ENCODE measurements at regions not wholly inside any gene's neighbourhood (a gene's known extent, or its start where the extent isn't known, plus 50 kb on each side); places are given as distances from the start of the nearest gene placed in this dataset.

DNA sequence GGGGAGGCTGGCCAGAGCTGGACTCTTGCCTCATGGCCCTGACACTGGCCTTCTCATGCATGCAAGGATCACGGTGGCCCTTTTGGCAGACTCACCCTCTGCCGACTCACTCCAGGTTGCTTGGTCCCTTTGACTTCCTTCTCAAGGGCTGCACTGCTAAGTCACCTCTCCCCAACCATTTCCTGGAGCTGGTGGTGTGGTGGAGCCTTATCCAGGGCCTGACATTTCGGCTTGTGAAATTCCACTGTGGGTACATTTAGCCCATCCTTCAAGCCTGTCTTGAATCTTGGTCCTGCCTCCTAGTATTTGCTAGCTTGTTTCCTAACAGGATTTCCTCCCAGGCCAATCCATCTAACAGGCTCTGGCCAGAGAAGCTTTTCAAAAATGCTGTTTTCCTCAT lies 52.6 kb upstream of the JUN start:
- 21% methylated on average over 3 of the region's 3 CpGs for WGBS (ENCODE audit: insufficient coverage, low coverage, missing lambda C conversion rate)
- in situ Hi-C loops (cut with MboI) = no loop called here
- DNase-seq (ENCODE audit: extremely low read depth in 1 of 4, low spot score in 3 of 4) = no peak
- no TSS peak for BruUV-seq (replicated peaks)
- ChIA-PET POLR2A (interaction anchor here (0.7 to 1.4 kb wide), 3 partner anchors 17 to 75 kb away, joined by 3 to 4 read pairs (median 3); partner anchors contain the start of gene JUN), CTCF (ENCODE audit: low intra/inter-chr PET ratio) (no interaction called here)
- Histone ChIP-seq H3K9ac (ENCODE audit: insufficient read depth in 1 of 2, low read depth in 2 of 2, low read length in 2 of 2) (no peak overlapping the region), H3K9me1 (ENCODE audit: control insufficient read depth, insufficient read depth, low read length) (no peaks in the 10 kb centered on the region), H3K27me3 (ENCODE audit: control insufficient read depth in 2 of 2, insufficient read depth in 2 of 2, low read length in 2 of 2) (no peaks in the 10 kb centered on the region), H3K4me2 (ENCODE audit: insufficient read depth, low read length) (no peak overlapping the region), H3K4me3 (no peak overlapping the region), H3K36me3 (ENCODE audit: control insufficient read depth, insufficient read depth, low read length) (no peaks in the 10 kb centered on the region), H3K9me3 (replicated peaks; ENCODE audit: control insufficient read depth, insufficient read depth, low read depth, low read length) (no peaks in the 10 kb centered on the region), H3K27ac (ENCODE audit: extremely low read depth, low read depth, low read length) (no peak overlapping the region), H2AFZ (ENCODE audit: low read depth, low read length) (0 out of 2 replicates have a peak overlapping the region, but pooled peaks have one; percentile 12), H3K79me2 (ENCODE audit: control insufficient read depth, insufficient read depth, low read length) (no peaks in the 10 kb centered on the region), H4K20me1 (replicated peaks; ENCODE audit: control insufficient read depth, insufficient read depth, low read length) (no peaks in the 10 kb centered on the region), H3K4me1 (replicated peaks in 1 of 2; ENCODE audit: control insufficient read depth in 2 of 2, insufficient read depth in 2 of 2, low read length in 2 of 2) (peaks cover 0 to 2% of the 10 kb centered on the region in 2 experiments; a peak in 1 of 5 replicates)
- intact Hi-C loops (cut with micrococcal nuclease) = no loop called here
- FAIRE-seq = no peak
- ATAC-seq = peak; percentile 58; the same call in 2 of the 3 replicates
- TF ChIP-seq RBBP5 (IDR thresholded peaks at IDR 0.05; ENCODE audit: borderline replicate concordance, insufficient read depth, low read length, poor library complexity, severe bottlenecking) (no peak), NFE2 (IDR thresholded peaks at IDR 0.05; ENCODE audit: low read depth) (0 out of 2 replicates have a peak, but pooled peaks have one; percentile 3)

DNA sequence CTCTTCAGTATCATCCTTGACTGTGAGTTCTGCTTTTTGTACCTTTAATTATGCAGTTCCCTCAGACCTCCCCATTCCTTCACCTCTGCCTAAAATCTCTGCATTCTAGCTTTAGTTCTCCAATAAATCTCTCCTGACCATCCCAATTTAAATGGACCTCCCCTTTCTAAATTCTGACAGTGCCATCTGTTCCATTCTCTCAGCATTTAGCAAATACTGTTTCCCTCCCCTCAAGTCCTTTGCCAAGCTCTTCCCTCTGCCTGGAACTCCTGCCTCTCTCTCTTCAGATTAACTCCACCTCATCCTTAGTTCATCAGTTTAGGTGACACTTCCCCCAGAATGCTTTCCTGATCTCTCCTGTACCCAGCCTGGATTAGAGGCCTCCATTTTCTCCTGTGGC lies 54.0 kb upstream of the JUN start:
- POLR2A ChIA-PET = no interaction called here
- no TSS peak for BruUV-seq (replicated peaks)
- peaks cover 0 to 10% of the 10 kb centered on the region in 2 experiments; a peak in 2 of 5 replicates for H3K4me1 ChIP-seq (replicated peaks in 1 of 2; ENCODE audit: control insufficient read depth in 2 of 2, insufficient read depth in 2 of 2, low read length in 2 of 2)
- H3K4me3 ChIP-seq = no peak overlapping the region
- H3K9me3 ChIP-seq (replicated peaks; ENCODE audit: control insufficient read depth, insufficient read depth, low read depth, low read length) = no peaks in the 10 kb centered on the region
- CTCF ChIA-PET (ENCODE audit: low intra/inter-chr PET ratio) = no interaction called here
- DNase-seq (ENCODE audit: extremely low read depth in 1 of 4, low spot score in 3 of 4) (no peak), ATAC-seq (no peak), FAIRE-seq (no peak)
- intact Hi-C loops (cut with micrococcal nuclease) (no loop called here), in situ Hi-C loops (cut with MboI) (no loop called here)
- no peak overlapping the region for H3K27ac ChIP-seq (ENCODE audit: extremely low read depth, low read depth, low read length)
- no peaks in the 10 kb centered on the region for H3K9me1 ChIP-seq (ENCODE audit: control insufficient read depth, insufficient read depth, low read length)
- H3K4me2 ChIP-seq (ENCODE audit: insufficient read depth, low read length) = no peak overlapping the region
- H3K9ac ChIP-seq (ENCODE audit: insufficient read depth in 1 of 2, low read depth in 2 of 2, low read length in 2 of 2) = no peak overlapping the region
- H3K36me3 ChIP-seq (ENCODE audit: control insufficient read depth, insufficient read depth, low read length) = no peaks in the 10 kb centered on the region
- H3K79me2 ChIP-seq (ENCODE audit: control insufficient read depth, insufficient read depth, low read length) = no peaks in the 10 kb centered on the region
- no peak overlapping the region for H2AFZ ChIP-seq (ENCODE audit: low read depth, low read length)
- no peaks in the 10 kb centered on the region for H3K27me3 ChIP-seq (ENCODE audit: control insufficient read depth in 2 of 2, insufficient read depth in 2 of 2, low read length in 2 of 2)
- H4K20me1 ChIP-seq (replicated peaks; ENCODE audit: control insufficient read depth, insufficient read depth, low read length) = no peaks in the 10 kb centered on the region
- TF ChIP-seq TRIM28 (IDR thresholded peaks at IDR 0.05) (no peak), CHD1 (IDR thresholded peaks at IDR 0.05; ENCODE audit: low read length) (no peak), GATAD2B (IDR thresholded peaks at IDR 0.05; ENCODE audit: borderline replicate concordance) (no peak), ZNF41 (CRISPR knock-in tag; conservative IDR thresholded peaks at IDR 0.05) (no peak)
- TF ChIP-seq, protein P1, sequence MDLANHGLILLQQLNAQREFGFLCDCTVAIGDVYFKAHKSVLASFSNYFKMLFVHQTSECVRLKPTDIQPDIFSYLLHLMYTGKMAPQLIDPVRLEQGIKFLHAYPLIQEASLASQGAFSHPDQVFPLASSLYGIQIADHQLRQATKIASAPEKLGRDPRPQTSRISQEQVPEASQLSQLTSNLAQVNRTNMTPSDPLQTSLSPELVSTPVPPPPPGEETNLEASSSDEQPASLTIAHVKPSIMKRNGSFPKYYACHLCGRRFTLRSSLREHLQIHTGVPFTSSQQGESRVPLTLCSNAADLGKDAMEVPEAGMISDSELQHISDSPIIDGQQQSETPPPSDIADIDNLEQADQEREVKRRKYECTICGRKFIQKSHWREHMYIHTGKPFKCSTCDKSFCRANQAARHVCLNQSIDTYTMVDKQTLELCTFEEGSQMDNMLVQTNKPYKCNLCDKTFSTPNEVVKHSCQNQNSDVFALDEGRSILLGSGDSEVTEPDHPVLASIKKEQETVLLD (IDR thresholded peaks at IDR 0.05) = no peak
- TF ChIP-seq, protein P2, sequence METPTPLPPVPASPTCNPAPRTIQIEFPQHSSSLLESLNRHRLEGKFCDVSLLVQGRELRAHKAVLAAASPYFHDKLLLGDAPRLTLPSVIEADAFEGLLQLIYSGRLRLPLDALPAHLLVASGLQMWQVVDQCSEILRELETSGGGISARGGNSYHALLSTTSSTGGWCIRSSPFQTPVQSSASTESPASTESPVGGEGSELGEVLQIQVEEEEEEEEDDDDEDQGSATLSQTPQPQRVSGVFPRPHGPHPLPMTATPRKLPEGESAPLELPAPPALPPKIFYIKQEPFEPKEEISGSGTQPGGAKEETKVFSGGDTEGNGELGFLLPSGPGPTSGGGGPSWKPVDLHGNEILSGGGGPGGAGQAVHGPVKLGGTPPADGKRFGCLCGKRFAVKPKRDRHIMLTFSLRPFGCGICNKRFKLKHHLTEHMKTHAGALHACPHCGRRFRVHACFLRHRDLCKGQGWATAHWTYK (CRISPR knock-in tag; IDR thresholded peaks at IDR 0.05) = no peak
